ENCODE measurements at regions not wholly inside any gene's neighbourhood (a gene's known extent, or its start where the extent isn't known, plus 50 kb on each side); places are given as distances from the start of the nearest gene placed in this dataset.

DNA sequence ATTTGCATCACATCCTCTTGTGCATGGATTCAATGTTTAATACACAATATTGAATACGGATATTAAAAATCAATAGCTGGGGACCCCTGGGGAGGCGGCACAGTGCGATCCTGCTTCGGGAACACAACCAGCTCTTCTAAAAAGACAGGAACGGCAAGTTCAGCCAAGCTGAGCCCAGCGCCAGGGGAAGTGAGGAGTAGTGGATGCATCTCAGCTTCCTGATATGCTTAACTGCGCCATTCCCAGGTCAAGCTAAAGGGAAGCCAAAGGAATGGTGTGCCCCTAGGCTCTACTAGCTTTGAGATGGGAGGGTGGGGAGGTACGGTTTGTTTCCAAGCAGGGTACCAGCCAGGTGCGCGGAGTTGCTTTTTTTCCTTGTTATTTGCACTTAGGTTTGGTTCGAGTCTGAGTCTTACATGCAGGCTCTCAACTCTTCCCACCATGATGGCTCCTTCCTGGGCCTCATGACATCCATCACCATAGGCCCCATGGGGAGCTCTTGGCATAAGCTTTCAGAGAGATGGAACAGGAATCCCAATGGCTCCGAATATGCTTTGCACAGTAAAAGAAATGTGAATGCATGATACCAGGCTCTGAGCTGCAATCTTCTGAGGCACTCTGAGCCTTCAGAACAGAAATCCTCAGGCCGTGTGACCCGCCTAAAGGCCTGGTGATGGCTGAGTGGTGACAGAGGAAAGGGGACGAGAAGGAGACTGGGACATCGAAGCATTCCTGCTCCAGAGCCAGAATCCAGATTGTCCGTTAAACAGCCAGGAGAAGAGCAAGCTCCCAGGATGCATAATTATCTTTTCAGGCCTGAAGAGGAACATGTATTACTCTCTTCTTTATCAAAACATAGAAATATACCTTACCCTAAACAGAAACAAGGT, 51.8 kb upstream of the BCOR start:
- no peak for DNase-seq (ENCODE audit: low read depth)

DNA sequence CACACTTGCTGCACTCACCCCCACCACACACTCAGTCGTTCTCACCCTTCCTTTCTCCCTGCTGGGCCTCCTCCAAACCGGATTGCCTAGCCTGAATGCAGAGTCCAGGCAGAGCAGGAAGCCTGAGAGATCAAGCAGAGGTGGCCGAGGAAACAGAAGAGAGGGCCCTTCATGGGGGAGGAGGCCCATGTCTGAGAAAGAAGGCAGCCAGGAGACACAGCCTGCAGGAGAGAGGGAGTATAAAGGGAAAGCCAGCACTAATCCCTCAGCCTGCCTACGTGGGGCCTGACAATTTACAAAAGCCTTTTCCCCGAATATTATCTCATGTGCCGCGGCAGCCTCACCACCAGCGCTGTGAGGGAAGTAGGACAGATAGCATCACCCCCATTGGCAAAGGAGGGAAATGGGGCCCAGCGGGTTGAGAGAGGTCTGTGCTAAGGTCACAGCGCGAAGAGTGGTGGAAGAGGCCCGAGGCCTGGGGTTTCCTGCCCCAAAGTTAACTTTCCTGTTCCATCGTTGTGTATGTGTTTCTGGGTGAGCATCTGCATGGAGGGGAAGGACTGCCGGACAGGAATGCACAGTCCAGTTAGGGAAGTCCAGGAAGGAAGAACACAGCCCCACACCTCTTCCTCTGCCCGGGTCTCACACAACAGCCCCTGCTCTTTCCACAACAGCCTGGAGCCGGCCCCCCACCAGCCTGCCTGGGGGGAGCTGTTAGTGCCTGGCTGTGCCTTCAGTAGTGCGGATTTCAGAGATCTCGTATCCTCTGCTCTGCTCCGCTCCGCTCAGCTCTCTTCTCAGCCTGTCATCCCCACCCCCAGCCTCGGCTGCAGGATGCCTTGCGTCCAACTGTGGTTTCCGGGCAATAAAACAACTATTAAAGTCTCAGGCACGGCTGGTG, 50.9 kb upstream of the BCOR start:
- no peak for DNase-seq (ENCODE audit: low read depth)

DNA sequence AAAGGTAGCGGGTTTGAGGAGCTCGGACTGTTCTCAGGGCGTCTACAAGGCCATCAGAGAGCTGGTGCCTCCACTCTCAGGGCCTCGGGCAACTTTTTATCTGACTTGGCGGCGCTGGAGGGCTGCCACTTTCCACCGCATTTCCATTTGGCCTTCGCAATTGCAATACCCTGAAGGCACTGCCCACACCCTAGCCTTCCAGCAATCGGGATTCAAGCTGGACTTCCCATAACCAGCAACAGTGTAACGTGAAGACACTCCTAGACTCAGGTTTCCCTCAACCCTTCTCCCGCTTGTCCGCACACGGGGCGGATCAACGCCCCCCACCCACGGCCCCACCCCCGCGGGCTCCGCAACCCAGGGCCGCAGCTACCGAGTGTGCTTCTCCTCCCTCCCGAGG, 50.2 kb upstream of the BCOR start:
- no peak for DNase-seq (ENCODE audit: low read depth)

All from RPMI7951 (cell line).